ENCODE measurements at regions not wholly inside any gene's neighbourhood (a gene's known extent, or its start where the extent isn't known, plus 50 kb on each side); places are given as distances from the start of the nearest gene placed in this dataset.

DNA sequence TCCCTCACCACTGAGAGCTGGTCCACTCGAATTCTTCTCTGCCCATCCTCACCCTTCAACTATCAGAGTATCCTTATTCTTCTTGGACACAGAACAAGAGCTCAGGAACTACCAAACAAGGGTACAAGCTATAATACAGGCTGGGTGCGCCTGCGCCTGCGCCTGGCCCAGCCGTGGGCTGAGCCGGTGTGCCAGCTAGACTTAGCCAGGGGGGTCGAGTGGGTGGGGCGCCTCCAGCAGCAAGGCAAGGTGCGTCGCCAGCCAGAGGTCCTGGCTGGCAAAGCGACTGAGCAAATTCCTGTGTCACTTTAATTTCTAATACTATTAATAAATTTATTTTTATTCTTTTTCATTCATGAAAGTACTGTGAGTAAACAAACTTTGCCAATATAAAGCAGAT, 1072.6 kb upstream of the PIK3C3 start:
- DNase-seq (ENCODE audit: low spot score) = no peak

DNA sequence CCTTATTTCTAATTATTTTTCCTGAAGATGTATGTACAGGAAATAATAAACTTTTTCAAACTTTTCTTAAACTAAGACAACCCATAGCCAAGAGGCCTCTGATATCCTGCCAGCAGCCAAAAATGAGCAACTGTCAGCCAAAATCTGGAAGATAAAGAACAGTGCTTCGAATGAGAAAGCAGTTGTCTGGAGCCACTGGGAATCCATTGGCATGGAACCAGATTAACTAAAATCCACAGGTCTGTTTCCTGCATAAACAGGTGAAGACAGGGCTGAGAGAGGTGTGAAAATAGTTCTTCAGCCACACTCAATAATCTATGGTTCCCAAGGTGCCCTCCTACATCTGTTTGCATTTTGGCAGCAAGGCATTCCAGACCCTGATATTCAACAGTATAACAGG, 1076.7 kb upstream of the PIK3C3 start:
- no peak for DNase-seq (ENCODE audit: low spot score)

DNA sequence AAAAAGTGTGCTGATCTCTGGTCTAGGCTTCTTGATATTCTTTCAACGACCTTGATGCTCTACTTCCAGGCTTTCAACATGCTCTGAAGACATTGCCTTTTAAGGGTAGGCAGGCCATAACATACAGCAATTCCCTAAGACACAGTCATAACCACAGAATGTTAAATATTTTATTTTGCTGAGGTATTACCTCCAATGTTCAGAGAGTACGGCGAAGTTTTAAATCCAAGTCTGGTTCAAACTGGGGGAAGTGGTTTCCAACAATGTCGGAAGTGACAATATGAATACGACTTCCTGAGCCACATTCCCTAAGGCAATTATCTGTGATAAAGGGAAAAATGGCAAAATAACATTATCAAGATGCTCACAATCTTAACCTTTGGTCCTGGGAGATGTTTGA, 1077.9 kb upstream of the PIK3C3 start:
- DNase-seq (ENCODE audit: low spot score) = peak; percentile 7

DNA sequence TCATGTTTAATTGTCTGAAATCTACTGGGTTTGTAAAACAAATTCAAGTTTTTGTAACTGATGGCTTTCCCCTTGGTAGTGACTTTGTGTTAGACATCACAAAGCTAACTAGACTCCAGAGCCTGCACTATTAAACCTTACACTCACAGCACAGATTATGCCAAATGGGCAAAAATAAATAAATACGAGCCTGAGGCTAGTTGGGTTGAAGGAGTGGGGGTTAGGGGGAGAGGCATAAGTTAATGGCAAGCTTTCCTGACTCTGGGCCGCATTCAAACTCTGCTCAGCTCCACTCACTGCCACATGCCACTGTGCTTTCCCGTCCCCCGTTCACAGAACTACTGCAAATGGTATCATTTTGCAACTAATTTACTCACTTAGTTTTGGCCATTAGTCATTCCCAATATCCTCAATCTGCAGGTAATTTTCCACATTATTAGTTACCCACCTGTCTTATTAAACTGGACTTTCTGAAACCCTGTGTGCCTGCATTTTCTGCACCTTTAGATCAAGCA, 1079.9 kb upstream of the PIK3C3 start:
- DNase-seq (ENCODE audit: low spot score) = no peak

DNA sequence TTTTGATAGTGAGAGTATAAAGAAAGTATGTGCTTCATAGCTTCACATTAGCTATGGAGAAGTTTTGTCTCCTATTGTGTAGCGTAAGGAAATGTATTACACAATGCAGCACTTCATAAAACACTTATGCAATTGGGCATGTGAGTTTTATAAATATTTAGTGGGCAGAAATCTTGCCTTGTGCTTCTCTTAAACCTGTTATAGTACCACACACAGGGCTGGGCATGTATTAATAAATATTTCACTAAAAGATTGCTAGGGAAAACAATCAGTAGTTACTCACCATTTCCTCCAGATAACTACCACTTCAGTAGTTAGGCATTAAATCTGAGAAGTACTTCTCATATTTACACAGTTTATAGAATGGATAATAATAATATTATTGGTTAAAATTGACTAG, 1080.8 kb upstream of the PIK3C3 start:
- no peak for DNase-seq (ENCODE audit: low spot score)

DNA sequence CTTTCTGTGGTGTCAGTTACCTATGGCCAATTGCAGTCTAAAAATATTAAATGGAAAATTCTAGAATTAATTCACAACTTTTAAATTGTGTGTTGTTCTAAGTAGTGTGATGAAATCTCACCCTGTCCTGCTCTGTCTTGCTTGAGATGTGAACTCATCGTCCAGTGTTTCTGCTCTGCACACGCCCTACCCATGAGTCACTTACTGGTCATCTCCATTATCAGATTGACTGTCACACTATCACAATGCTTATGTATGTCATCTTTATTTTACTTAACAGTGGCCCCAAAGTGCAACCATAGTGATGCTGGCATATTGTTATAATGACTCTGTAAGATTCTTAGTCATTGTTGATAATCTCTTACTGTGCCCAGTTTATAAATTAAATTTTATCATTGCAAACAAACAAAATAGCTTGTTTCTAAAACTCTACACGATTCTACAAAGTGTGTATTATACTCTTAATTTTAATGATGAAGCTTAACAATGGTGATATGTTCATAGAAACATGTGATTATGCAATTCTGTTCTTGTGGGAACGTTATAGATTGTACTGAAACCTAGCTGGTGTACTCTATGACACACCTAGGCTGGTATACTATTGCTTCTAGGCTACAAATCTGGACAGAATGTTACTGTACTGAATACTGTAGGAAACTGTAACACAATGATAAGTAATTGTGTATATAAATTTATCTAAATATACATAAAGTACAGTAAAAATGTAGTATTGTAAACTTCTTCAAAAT, 1086.8 kb upstream of the PIK3C3 start:
- DNase-seq (ENCODE audit: low spot score) = peak; percentile 17

DNA sequence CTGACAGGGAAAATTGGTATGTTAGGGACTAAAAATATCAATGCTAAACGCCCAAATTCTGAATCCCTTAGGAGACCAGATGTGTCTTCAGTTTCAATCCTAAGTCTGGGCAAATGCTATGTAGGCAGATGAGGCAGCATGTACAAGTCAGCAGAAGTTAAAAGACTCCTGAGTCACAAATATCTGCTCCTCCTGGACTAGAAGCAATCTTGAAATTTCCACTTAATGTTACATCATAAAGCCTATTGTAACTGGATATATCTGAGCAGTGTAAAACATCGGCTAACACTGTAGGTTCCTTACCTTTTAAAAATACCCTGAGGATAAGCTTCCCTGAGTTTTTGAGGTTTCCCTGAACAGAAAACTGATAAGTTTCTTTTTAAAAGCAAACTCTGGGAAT, 1087.6 kb upstream of the PIK3C3 start:
- DNase-seq (ENCODE audit: low spot score) = peak; percentile 12

DNA sequence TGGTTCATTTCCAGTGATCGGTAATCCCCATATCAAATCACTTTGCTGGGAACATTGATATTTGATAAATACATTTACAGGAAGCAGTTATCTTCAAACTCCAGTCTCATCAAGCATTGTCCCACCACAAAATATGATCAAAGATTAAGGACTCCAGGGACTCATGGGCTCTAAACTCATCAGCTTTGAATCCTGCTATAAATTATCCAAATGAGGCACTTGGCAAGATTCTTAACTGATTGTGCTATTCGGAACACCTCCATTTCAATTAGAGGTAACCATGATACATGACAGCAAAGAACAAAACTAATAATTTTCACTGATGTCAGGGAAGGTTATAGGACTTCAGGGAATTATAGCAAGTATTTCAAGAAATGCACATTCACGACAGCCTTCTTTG, 1088.1 kb upstream of the PIK3C3 start:
- no peak for DNase-seq (ENCODE audit: low spot score)

DNA sequence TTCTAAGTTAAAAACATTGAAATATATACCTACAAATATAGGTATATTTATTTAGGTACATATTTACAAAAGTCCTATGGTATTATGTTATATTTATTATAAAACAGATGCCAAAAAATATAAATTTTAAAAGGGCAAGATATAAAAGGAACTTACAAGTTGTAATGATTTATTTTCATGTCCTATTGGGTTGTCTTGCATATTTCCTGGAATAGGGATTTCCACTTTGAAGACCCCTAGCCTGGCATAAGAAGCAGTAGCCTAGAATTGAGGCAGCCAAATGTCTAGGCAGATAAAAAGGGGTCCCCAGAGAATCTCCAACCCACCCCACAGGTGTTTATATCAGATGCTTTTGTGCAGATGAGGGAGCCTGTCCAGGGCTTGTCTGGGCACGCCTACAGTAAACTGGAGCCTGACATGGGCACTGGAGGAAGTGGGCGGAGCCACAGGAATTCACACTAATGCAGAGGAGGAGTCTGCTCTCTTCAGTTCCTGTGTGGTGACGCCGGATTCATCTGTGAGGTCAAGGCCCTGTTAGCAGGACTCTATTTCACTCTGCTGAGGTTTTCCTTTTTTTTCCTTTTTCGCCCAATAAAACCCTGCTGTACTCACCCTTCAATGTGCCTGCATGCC, 1088.9 kb upstream of the PIK3C3 start:
- no peak for DNase-seq (ENCODE audit: low spot score)

DNA sequence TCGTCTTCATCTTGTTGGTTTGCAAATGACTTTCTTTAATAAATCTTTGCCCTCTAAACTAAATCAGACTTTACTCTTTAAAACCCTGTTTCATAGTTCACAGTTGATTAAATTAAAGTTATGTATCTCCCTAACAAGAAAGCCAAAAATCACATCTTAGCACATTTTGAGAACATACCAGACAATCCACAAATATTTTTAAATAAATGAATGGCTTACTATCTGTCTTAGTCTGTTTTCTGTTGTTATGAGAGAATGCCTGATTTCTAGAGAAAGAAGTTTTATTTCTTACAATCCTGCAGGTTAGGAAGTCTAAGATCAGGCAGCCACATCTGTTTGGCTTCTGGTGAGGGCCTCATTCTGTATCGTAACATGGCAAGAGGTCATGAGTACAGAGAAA, 1090.2 kb upstream of the PIK3C3 start:
- no peak for DNase-seq (ENCODE audit: low spot score)

DNA sequence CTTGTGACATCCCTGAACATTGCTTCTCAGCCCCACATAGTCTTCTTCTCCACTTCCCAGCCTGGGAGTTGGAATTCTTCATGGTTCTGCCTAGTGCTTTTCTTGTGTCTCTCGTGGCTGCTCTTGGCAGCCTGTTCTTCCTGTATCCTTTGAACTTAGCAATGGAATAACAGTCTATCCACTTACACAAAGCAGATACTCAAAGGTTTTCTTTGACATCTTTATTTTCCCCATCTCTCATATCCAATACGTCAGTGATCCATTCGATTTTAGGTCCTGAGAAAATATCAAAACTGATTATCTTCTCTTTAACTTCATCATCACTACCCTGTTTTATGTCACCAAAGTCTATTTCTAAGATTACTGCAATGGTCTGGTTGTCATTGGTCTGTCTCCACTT, 1091.2 kb upstream of the PIK3C3 start:
- DNase-seq (ENCODE audit: low spot score) = no peak

DNA sequence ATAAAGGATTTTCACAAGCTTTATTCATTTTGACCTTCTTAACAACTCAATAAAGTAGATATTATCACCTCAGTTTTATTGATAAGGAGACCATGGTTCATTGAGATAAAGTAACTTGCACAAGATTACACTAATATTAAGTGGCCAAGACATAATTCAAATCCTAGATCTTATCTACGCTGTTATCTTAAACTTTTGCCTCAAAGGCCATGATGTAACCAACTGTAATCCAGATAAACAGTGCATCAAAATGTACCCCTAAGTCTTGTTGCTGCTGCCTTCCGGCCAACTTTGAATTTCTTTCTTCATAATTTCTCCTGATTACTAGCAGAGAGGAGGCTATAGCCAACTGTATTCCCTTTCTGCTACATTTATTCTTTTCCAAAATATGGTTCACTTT, 1094.8 kb upstream of the PIK3C3 start:
- DNase-seq (ENCODE audit: low spot score) = no peak

DNA sequence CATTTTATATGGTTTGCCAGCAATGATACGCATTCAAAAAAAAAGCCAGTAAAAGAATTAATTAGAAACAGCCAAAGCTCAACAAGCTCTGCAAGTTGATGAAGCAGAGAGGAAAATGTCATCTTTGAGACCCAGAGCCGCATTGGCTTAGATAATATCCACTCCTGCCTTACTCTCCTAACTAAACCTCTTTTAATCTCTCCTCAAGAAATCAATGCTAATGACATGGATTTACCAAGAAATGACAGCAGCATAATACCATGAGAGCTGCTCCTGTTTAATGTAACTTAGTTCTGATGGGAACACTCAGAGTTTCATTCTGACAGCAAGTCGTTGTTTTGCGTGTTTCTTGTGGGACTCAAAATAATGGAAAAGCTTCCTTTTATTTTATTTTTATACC, 1099.4 kb upstream of the PIK3C3 start:
- no peak for DNase-seq (ENCODE audit: low spot score)

DNA sequence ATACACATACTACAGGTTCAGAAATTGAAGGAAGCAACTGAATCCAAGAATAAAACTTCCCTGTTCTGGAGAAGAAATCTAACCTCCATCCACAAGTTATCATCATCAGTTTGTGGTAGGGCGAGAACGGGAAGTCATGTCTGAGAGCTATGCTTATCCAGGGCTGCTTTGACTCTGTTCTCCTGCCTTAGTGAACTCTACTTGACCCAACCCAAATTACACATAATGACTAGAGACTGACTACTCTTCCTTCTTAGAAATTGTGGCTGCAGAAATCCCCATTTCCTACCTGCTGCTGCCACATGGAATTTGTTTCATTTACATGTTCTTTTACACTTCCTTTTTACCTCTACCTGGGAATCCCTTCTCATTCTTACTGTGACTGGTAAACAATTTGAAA, 1102.6 kb upstream of the PIK3C3 start:
- no peak for DNase-seq (ENCODE audit: low spot score)

DNA sequence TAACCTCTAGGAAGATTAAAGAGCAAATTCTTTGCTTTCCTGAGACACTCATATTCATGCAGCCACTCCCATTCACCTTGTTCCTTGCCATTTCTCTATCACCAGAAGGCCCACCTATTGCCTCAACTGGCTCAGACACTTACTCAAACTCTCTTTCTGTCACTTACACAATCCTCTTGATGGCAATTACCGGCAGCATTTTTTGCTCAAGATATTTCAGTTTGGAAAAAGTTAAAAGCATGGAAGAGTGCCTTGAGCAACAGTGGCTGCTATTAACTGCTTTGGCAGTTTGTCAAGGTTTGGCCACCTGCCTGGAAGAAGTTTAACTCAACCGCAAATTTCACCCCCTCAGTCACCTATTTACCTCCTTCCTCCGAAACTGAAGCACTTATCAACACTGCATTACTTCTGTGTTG, 1104.0 kb upstream of the PIK3C3 start:
- DNase-seq (ENCODE audit: low spot score) = no peak

DNA sequence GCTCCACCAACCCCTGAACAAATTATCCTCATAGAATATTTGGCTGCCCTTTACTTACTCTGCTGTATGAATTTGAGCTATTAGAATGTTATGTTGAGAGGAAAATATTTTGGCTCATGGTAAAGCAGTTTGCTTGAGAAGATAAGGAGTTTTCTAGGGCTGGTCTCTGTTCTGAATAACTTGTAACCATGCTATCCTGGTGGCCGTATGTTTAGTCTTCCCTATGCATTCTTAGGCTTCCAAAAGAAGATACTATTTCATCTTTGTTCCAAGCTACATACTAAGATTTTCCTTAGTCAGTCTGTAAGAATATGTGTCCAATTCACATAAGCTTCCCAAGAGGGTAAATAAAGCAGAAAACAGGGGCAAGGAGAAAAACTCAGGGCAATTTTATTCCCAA, 1105.1 kb upstream of the PIK3C3 start:
- no peak for DNase-seq (ENCODE audit: low spot score)

DNA sequence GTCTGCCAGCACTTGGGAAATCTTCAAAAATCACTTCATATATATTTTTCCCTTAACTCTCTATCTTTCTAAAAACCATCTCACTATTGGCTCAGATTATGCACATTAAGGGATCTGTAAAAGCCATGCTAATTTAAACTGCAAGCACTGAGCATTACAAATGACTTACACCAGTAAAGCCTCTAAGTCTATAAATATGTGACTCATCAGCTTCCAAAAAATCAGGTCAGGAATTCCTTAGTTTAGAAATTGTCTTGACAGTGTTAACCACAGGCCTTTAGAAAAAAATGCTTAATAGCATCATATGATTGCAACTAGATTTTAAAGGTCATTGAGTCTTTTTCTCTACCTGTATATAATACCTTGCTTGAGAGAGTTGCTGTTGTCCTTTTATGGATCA, 1113.6 kb upstream of the PIK3C3 start:
- no peak for DNase-seq (ENCODE audit: low spot score)

DNA sequence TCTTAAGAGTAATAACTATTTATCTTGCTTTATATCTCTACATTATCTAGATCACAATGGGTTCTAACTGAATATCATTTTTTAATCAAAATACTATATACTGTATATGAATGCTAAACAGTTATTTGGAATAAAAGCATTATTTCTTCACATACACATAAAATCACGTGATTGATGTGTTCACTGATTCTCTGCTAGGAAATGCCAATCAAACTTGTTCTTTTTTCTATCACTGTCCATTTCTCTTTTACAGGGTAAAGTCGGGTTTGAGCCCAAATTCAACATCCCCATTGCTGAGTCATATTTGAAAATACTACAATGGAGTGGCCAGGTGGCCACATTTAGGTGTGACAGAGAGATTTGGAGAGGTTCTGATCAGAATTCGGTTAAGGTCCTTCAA, 1114.0 kb upstream of the PIK3C3 start:
- no peak for DNase-seq (ENCODE audit: low spot score)

DNA sequence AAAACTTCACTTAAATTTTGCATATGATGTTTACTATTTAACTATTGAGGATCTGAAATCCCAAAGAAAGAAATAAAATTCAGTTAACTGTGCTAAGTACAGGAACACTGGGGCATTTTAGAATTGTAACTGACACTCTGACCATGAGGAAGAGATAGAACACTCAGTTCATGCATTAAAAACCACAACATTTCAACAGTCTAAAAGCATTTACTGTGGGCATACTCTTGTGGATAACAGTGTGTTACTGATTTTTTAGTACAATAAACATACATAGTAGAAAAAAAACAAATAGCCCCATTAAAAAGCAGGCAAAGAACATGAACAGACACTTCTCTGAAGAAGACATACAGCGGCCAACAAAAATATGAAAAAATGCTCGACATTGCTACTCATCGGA, 1122.7 kb upstream of the PIK3C3 start:
- DNase-seq (ENCODE audit: low spot score) = no peak

DNA sequence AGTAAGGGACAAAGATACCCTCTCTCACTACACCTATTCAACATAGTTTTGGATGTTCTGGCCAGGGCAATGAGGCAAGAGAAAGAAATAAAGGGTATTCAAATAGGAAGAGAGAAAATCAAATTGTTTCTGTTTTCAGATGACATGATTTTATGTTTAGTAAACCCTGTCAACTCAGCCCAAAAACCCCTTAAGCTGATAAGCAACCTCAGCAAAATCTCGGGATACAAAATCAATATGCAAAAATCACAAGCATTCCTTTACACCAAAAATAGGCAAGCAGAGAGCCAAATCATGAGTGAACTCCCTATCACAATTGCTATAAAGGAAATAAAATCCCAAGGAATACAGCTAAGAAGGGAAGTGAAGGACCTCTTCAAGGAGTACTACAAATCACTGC, 1130.7 kb upstream of the PIK3C3 start:
- DNase-seq (ENCODE audit: low spot score) = no peak

DNA sequence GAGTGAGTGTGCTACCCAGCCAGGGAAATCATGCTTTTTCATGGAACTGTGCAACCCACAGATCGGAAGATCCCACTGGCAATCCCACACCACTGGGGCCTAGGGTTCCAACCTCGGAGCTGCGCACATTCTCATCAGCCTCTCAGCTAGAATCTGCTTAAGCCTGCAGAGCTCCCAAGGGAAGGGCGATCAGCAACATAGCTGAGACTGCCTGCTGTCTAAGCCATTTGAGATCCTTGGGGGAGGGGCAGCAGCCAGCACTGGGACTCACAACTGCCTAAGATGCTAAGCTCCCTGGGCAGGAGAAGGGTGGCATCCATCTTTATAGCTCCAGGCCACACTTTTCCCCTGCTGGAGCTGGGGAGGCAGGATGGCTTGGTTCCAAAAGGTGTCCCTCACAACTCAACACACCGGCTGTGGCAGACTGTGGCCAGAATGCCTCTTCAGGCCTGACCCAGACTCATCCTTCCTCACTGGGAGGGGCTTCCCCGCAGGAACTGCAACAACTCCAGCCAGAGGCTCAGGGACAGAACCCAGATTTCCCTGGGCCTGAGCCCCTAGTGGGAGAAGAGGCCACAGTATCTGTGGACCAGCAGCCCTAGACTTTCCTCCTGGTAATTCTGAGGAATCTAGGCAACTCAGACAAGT, 1133.3 kb upstream of the PIK3C3 start:
- DNase-seq (ENCODE audit: low spot score) = no peak

DNA sequence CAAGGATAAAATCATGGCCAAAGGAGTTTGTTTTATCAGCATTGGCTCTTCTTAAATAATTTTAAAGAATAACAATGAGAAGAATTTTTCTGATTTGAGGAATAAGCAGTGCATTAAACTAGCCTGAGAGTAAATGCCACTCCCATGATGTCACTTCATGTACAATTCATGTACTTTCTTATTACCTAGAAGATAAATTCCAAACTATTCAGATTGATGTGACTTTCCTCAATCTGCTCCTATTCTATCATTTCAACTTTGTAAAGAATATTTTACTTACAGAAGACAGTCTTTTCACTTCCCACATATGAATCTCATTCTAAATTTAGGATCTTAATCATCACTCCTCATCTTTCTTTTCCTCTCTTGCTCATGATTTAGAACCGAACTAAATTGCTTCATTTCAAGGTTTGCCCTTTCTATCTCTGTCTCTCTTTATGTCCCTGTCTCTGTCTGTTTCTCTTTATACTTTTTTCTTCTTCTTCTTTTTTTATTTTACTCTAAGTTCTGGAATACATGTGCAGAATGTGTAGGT, 1142.0 kb upstream of the PIK3C3 start:
- no peak for DNase-seq (ENCODE audit: low spot score)

DNA sequence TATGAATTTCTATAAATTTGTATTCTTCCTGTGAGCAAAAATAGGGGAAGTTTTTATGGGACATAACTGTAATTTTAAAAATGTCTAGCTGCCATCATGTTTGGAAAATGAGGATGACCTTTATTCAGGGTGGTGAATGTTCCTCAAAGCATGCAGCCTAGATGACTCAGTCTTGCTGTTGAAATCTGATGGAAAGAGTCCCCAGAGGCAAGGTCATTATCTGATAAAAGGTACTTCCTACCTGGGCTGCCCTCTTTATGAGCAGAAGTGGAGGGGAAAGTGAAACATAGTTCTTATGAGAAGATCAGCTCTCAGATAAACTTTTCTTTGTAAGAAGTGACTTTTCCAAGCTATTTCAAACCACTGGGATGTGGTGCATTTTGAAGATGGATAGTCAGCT, 1144.7 kb upstream of the PIK3C3 start:
- no peak for DNase-seq (ENCODE audit: low spot score)
